ENCODE measurements at regions not wholly inside any gene's neighbourhood (a gene's known extent, or its start where the extent isn't known, plus 50 kb on each side); places are given as distances from the start of the nearest gene placed in this dataset.

DNA sequence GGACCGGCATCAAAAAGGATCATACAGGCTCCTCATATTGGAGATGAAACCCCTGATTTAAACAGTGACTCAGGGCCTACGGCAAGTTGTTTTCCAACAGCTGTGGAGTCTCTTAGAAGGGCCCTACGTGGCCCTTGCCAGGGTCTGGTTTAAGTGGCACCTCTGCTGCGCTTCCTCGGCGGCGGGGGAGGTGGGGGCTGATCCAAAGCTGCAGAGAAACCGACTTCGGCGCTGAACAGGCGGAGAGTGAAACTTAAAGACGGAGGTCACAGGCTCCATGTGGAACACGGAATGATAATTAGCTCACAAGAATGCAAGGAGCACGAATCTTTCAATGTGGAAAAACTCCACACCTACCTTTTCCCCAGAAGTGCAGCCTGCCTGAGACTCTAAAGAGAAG lies 477.9 kb downstream of the TCERG1L start:
- Histone ChIP-seq H2AFZ (ENCODE audit: low read length) (no peak overlapping the region), H3K4me2 (ENCODE audit: low read length) (no peak overlapping the region), H3K4me3 (ENCODE audit: low read depth, low read length, poor library complexity, severe bottlenecking) (no peak overlapping the region), H4K20me1 (ENCODE audit: insufficient read depth, low read length) (no peaks in the 10 kb centered on the region), H3K9me3 (ENCODE audit: low read length) (no peaks in the 10 kb centered on the region), H3K4me1 (ENCODE audit: insufficient read depth, low read length, poor library complexity, severe bottlenecking) (no peaks in the 10 kb centered on the region), H3K27ac (ENCODE audit: low read depth, low read length, poor library complexity, severe bottlenecking) (no peak overlapping the region), H3K36me3 (ENCODE audit: insufficient read depth, low read length) (no peaks in the 10 kb centered on the region), H3K9me2 (ENCODE audit: insufficient read depth, low read length) (no peaks in the 10 kb centered on the region), H3K79me2 (ENCODE audit: insufficient read depth, low read depth, low read length) (no peaks in the 10 kb centered on the region)
- no peak for TF ChIP-seq EZH2phosphoT487 (IDR thresholded peaks at IDR 0.05; ENCODE audit: borderline replicate concordance, low read depth, low read length)
- TF ChIP-seq, protein P1, sequence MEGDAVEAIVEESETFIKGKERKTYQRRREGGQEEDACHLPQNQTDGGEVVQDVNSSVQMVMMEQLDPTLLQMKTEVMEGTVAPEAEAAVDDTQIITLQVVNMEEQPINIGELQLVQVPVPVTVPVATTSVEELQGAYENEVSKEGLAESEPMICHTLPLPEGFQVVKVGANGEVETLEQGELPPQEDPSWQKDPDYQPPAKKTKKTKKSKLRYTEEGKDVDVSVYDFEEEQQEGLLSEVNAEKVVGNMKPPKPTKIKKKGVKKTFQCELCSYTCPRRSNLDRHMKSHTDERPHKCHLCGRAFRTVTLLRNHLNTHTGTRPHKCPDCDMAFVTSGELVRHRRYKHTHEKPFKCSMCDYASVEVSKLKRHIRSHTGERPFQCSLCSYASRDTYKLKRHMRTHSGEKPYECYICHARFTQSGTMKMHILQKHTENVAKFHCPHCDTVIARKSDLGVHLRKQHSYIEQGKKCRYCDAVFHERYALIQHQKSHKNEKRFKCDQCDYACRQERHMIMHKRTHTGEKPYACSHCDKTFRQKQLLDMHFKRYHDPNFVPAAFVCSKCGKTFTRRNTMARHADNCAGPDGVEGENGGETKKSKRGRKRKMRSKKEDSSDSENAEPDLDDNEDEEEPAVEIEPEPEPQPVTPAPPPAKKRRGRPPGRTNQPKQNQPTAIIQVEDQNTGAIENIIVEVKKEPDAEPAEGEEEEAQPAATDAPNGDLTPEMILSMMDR (conservative IDR thresholded peaks at IDR 0.05; ENCODE audit: low read length): no peak
- no peak for DNase-seq (ENCODE audit: low spot score)
- ChIA-PET POLR2A (no interaction called here), CTCF (ENCODE audit: unreplicated experiment) (no interaction called here)
- intact Hi-C loops (cut with micrococcal nuclease; ENCODE audit: unreplicated experiment): no loop called here
- no TSS peak for BruUV-seq (replicated peaks)

DNA sequence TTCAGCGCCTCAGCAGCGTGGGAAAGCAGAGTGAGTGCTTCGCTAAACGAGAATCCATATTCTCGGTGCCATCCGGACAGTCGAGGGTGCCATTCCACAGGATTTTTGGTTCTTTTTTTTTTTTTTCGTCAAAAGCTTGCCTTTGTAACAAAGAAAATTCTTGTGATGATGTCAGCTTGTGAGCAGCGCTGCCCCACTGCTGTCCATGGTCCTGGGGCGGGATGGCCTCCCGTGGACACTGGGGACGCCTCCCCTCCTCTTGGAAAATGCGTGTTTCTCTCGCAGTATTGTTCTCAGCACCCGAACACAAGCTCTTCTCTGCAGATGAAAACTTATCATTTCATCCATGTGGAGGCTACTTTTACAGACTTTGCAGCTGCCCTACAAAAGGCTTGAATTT lies 477.4 kb downstream of the TCERG1L start:
- CTCF ChIA-PET (ENCODE audit: unreplicated experiment): no interaction called here

DNA sequence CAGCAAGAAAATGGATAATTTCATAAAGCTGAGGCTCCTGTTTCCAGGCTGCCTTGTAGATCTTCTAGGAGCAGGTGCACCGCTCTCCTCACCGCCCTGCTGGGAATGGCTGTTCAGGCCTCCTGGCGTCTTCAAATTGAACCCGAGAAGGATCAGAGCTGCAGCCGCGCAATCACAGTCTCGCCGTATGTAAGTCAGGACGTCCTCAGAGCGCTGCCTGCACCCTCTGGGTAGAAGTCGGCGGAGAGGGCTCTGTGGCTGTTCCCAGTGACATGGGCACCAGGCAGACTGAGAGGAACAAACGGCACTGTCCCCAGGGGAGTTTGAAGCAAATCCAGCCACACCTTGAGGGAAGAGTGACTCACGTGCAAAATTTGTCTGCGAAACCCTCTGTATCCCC lies 476.9 kb downstream of the TCERG1L start:
- Histone ChIP-seq H3K9me3 (ENCODE audit: low read length) (no peaks in the 10 kb centered on the region), H3K79me2 (ENCODE audit: insufficient read depth, low read depth, low read length) (no peaks in the 10 kb centered on the region), H3K36me3 (ENCODE audit: insufficient read depth, low read length) (no peaks in the 10 kb centered on the region), H3K4me3 (ENCODE audit: low read depth, low read length, poor library complexity, severe bottlenecking) (no peak overlapping the region), H3K4me1 (ENCODE audit: insufficient read depth, low read length, poor library complexity, severe bottlenecking) (no peaks in the 10 kb centered on the region), H2AFZ (ENCODE audit: low read length) (no peak overlapping the region), H3K27ac (ENCODE audit: low read depth, low read length, poor library complexity, severe bottlenecking) (no peak overlapping the region), H3K4me2 (ENCODE audit: low read length) (no peak overlapping the region), H4K20me1 (ENCODE audit: insufficient read depth, low read length) (no peaks in the 10 kb centered on the region), H3K9me2 (ENCODE audit: insufficient read depth, low read length) (no peaks in the 10 kb centered on the region)
- intact Hi-C loops (cut with micrococcal nuclease; ENCODE audit: unreplicated experiment): no loop called here
- ChIA-PET POLR2A (no interaction called here), CTCF (ENCODE audit: unreplicated experiment) (no interaction called here)
- TF ChIP-seq, protein P1 (conservative IDR thresholded peaks at IDR 0.05; ENCODE audit: low read length): no peak
- TF ChIP-seq EZH2phosphoT487 (IDR thresholded peaks at IDR 0.05; ENCODE audit: borderline replicate concordance, low read depth, low read length): no peak
- no peak for DNase-seq (ENCODE audit: low spot score)
- no TSS peak for BruUV-seq (replicated peaks)

More for the DNA sequence above, 477.4 kb downstream of the TCERG1L start:
- POLR2A ChIA-PET: no interaction called here
- no TSS peak for BruUV-seq (replicated peaks)
- TF ChIP-seq, protein P1 (conservative IDR thresholded peaks at IDR 0.05; ENCODE audit: low read length): no peak
- no peak for TF ChIP-seq EZH2phosphoT487 (IDR thresholded peaks at IDR 0.05; ENCODE audit: borderline replicate concordance, low read depth, low read length)
- Histone ChIP-seq H3K9me2 (ENCODE audit: insufficient read depth, low read length) (no peaks in the 10 kb centered on the region), H3K4me3 (ENCODE audit: low read depth, low read length, poor library complexity, severe bottlenecking) (no peak overlapping the region), H3K79me2 (ENCODE audit: insufficient read depth, low read depth, low read length) (no peaks in the 10 kb centered on the region), H4K20me1 (ENCODE audit: insufficient read depth, low read length) (no peaks in the 10 kb centered on the region), H3K27ac (ENCODE audit: low read depth, low read length, poor library complexity, severe bottlenecking) (no peak overlapping the region), H3K36me3 (ENCODE audit: insufficient read depth, low read length) (no peaks in the 10 kb centered on the region), H2AFZ (ENCODE audit: low read length) (no peak overlapping the region), H3K4me2 (ENCODE audit: low read length) (no peak overlapping the region), H3K9me3 (ENCODE audit: low read length) (no peaks in the 10 kb centered on the region), H3K4me1 (ENCODE audit: insufficient read depth, low read length, poor library complexity, severe bottlenecking) (no peaks in the 10 kb centered on the region)
- DNase-seq (ENCODE audit: low spot score): no peak
- intact Hi-C loops (cut with micrococcal nuclease; ENCODE audit: unreplicated experiment): no loop called here
